ENCODE measurements at regions not wholly inside any gene's neighbourhood (a gene's known extent, or its start where the extent isn't known, plus 50 kb on each side); places are given as distances from the start of the nearest gene placed in this dataset.

- Histone ChIP-seq H3K9me3 (ENCODE audit: control insufficient read depth, low read depth, low read length) (peaks cover 2% of the 10 kb centered on the region), H3K23me2 (ENCODE audit: insufficient read length, low read depth, low read length, poor library complexity, severe bottlenecking) (no peaks in the 10 kb centered on the region), H2BK20ac (ENCODE audit: low read depth, low read length, poor library complexity, severe bottlenecking) (no peak overlapping the region), H2BK120ac (ENCODE audit: low read depth, low read length, poor library complexity, severe bottlenecking) (no peak overlapping the region), H4K91ac (ENCODE audit: insufficient read length, low read depth, low read length) (no peak overlapping the region), H3K4me1 (ENCODE audit: insufficient read depth, low read length) (no peaks in the 10 kb centered on the region; the same call in 1 of the 2 replicates), H3K14ac (ENCODE audit: insufficient read depth, low read length) (peak overlapping the region; percentile 25; the same call in 1 of the 2 replicates), H3K27me3 (ENCODE audit: insufficient read depth, low read length) (peaks cover 4% of the 10 kb centered on the region; the same call in 1 of the 2 replicates), H3K79me2 (ENCODE audit: insufficient read depth, low read length) (no peaks in the 10 kb centered on the region), H4K8ac (replicated peaks; ENCODE audit: insufficient read length, low read depth, low read length) (no peak overlapping the region), H3K18ac (ENCODE audit: insufficient read length, low read depth, low read length) (no peak overlapping the region), H4K20me1 (ENCODE audit: control insufficient read depth, insufficient read depth, insufficient read length) (no peaks in the 10 kb centered on the region), H3T11ph (ENCODE audit: low read length) (no peak overlapping the region), H3K4ac (ENCODE audit: low read depth, low read length) (no peak overlapping the region), H2AFZ (ENCODE audit: low read length) (no peak overlapping the region), H4K5ac (ENCODE audit: insufficient read length, low read depth, low read length) (no peak overlapping the region), H3K56ac (ENCODE audit: insufficient read length, low read depth, low read length) (no peak overlapping the region), H3K4me2 (ENCODE audit: insufficient read depth, insufficient read length, low read length) (no peak overlapping the region), H3K9ac (ENCODE audit: extremely low read depth, insufficient read length, low read length) (no peak overlapping the region), H3K23ac (ENCODE audit: insufficient read length, low read depth, low read length) (no peak overlapping the region), H2BK15ac (ENCODE audit: low read depth, low read length) (no peak overlapping the region), H2BK12ac (ENCODE audit: insufficient read length, low read depth, low read length) (no peak overlapping the region), H3K79me1 (ENCODE audit: insufficient read depth, low read depth, low read length, poor library complexity, severe bottlenecking) (no peaks in the 10 kb centered on the region), H2BK5ac (ENCODE audit: insufficient read length, low read length) (no peak overlapping the region), H2AK5ac (ENCODE audit: insufficient read length, low read length) (no peak overlapping the region), H3K27ac (ENCODE audit: insufficient read length, low read depth, low read length) (no peak overlapping the region)
- no CpG with 5 or more reads among the region's 5 CpGs for WGBS (ENCODE audit: extremely low coverage, insufficient read length, low lambda C conversion rate)
- Mint-ChIP-seq H3K4me1 (peaks cover 22 to 25% of the 10 kb centered on the region in 2 experiments), H3K27me3 (ENCODE audit: low read depth) (peaks cover 28% of the 10 kb centered on the region), H3K36me3 (ENCODE audit: insufficient read depth in 1 of 3, low read depth in 3 of 3) (peaks cover 3 to 10% (median 3%) of the 10 kb centered on the region in 3 experiments), H3K4me3 (no peak overlapping the region), H3K9me3 (peaks cover 8 to 10% of the 10 kb centered on the region in 2 experiments), H3K27ac (no peak overlapping the region)
- TF ChIP-seq, protein P1, sequence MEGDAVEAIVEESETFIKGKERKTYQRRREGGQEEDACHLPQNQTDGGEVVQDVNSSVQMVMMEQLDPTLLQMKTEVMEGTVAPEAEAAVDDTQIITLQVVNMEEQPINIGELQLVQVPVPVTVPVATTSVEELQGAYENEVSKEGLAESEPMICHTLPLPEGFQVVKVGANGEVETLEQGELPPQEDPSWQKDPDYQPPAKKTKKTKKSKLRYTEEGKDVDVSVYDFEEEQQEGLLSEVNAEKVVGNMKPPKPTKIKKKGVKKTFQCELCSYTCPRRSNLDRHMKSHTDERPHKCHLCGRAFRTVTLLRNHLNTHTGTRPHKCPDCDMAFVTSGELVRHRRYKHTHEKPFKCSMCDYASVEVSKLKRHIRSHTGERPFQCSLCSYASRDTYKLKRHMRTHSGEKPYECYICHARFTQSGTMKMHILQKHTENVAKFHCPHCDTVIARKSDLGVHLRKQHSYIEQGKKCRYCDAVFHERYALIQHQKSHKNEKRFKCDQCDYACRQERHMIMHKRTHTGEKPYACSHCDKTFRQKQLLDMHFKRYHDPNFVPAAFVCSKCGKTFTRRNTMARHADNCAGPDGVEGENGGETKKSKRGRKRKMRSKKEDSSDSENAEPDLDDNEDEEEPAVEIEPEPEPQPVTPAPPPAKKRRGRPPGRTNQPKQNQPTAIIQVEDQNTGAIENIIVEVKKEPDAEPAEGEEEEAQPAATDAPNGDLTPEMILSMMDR (conservative IDR thresholded peaks at IDR 0.05): no peak
- no peak for DNase-seq
Measured at GRCh38 chr6:12458558-12458957, 168.4 kb downstream of the EDN1 start.

All from H9 (cell line).